HepG2 (cell line): ENCODE measurements at regions not wholly inside any gene's neighbourhood (a gene's known extent, or its start where the extent isn't known, plus 50 kb on each side); places are given as distances from the start of the nearest gene placed in this dataset.

Source experiments
- ATAC-seq: fragments of 200-7000 bp; cut with Tn5 transposase; 3 replicates; pipeline ENCODE4 v1.9.1; 2020; ENCODE audit warnings: mild to moderate bottlenecking, moderate library complexity
- BruUV-seq: library from RNA; stranded (reverse); fragments of 400-500 nt; replicated peaks from 2 replicates; lab custom pipeline; 2021; lab: Mats Ljungman, UMichigan
- CTCF ChIA-PET: fragments of 300-600 bp; formaldehyde crosslinking; extraction: SDS; loops from one replicate; lab custom pipeline; 2021; ENCODE audit warnings: low total read pairs, inconsistent platforms, low intra/inter-chr PET ratio; lab: Yijun Ruan, JAX
- POLR2A ChIA-PET: fragments of 350-600 bp; sonication (Branson Sonifier 250); formaldehyde crosslinking; loops from one replicate; lab custom pipeline; 2020; ENCODE audit warnings: antibody characterized with exemption, inconsistent platforms; lab: Yijun Ruan, JAX
- DNase-seq: peaks from one replicate; pipeline ENCODE4 v3.0.0-alpha.2; 2015; ENCODE audit warnings: low spot score
- FAIRE-seq: peaks from 3 replicates; lab custom pipeline; 2011; peaks lifted over from hg19 to GRCh38; lab: Jason Lieb, UNC
- H2AFZ ChIP-seq: one replicate; pipeline ENCODE4 v1.6.1; 2011; ENCODE audit warnings: low read length, inconsistent platforms
- H3K27ac ChIP-seq: fragments of 300-600 bp; 3 replicates; pipeline ENCODE4 v1.8.0; 2011; ENCODE audit warnings: mixed run types, mild to moderate bottlenecking, mixed read lengths, low read length, inconsistent platforms; ENCODE audit not compliant: insufficient read depth; ENCODE audit errors: extremely low read length
- H3K27me3 ChIP-seq, 2 experiments: fragments of 200-600 bp in 1 of 2; 2 replicates in 1 of 2; 3 replicates in 1 of 2; pipeline versions ENCODE4 v1.6.0 to v1.8.0; 2011; ENCODE audit warnings: low read length in 2 of 2, mild to moderate bottlenecking in 2 of 2, moderate library complexity in 2 of 2, inconsistent platforms in 1 of 2; ENCODE audit not compliant: insufficient read depth in 2 of 2, control insufficient read depth in 1 of 2
- H3K36me3 ChIP-seq, 2 experiments: fragments of 200-600 bp in 1 of 2; replicated peaks in 1 of 2; 2 replicates in 1 of 2; 3 replicates in 1 of 2; pipeline versions ENCODE4 v1.5.1 to v1.8.0; 2011; ENCODE audit warnings: low read length in 2 of 2, inconsistent platforms in 1 of 2; ENCODE audit not compliant: insufficient read depth in 2 of 2, control insufficient read depth in 1 of 2
- H3K4me1 ChIP-seq: 2 replicates; pipeline ENCODE4 v1.5.1; 2012; ENCODE audit warnings: low read length, inconsistent platforms; ENCODE audit not compliant: insufficient read depth
- H3K4me2 ChIP-seq: 2 replicates; pipeline ENCODE4 v1.6.0; 2011; ENCODE audit warnings: low read depth, low read length, inconsistent platforms
- H3K4me3 ChIP-seq, 3 experiments: fragments of 200-600 bp in 1 of 3; sonication (generic), shearing (Covaris generic) in 1 of 3; replicated peaks in 1 of 3; 2 replicates each; pipeline ENCODE4 v1.5.1; 2011 to 2016; ENCODE audit warnings: low read length in 3 of 3, inconsistent platforms in 2 of 3, low read depth in 2 of 3, mild to moderate bottlenecking in 2 of 3, control low read depth in 1 of 3, mixed read lengths in 1 of 3; ENCODE audit not compliant: insufficient read depth in 1 of 3
- H3K79me2 ChIP-seq: one replicate; pipeline ENCODE4 v1.6.1; 2011; ENCODE audit warnings: low read length, inconsistent platforms; ENCODE audit not compliant: insufficient read depth
- H3K9ac ChIP-seq: 2 replicates; pipeline ENCODE4 v1.6.0; 2011; ENCODE audit warnings: mild to moderate bottlenecking, low read depth, low read length, inconsistent platforms; ENCODE audit not compliant: insufficient read depth
- H3K9me3 ChIP-seq: 2 replicates; pipeline ENCODE4 v1.5.1; 2012; ENCODE audit warnings: mild to moderate bottlenecking, low read length
- H4K20me1 ChIP-seq: 2 replicates; pipeline ENCODE4 v1.6.0; 2011; ENCODE audit warnings: inconsistent platforms, mild to moderate bottlenecking, low read length, moderate library complexity; ENCODE audit not compliant: insufficient read depth
- EEA1 ChIP-seq: sonication (generic); formaldehyde crosslinking; IDR thresholded peaks from 2 replicates; pipeline ENCODE4 v1.5.1; 2020; ENCODE audit warnings: mild to moderate bottlenecking, missing genetic modification reagents, borderline replicate concordance
- GFI1 ChIP-seq: sonication (generic); formaldehyde crosslinking; IDR thresholded peaks from 2 replicates; pipeline ENCODE4 v1.5.0; 2020; ENCODE audit warnings: missing genetic modification reagents, mild to moderate bottlenecking, borderline replicate concordance
- HDAC1 ChIP-seq: sonication (generic); formaldehyde crosslinking; IDR thresholded peaks from 2 replicates; pipeline ENCODE4 v1.5.1; 2020; ENCODE audit warnings: mild to moderate bottlenecking, missing genetic modification reagents
- MNT ChIP-seq: fragments of 450-650 bp; IDR thresholded peaks from 2 replicates; pipeline ENCODE4 v1.6.1; 2016
- MXD1 ChIP-seq: sonication (generic); formaldehyde crosslinking; IDR thresholded peaks from 2 replicates; pipeline ENCODE4 v1.4.0; 2020; ENCODE audit warnings: mild to moderate bottlenecking, missing genetic modification reagents
- RFX1 ChIP-seq: fragments of 450-650 bp; IDR thresholded peaks from 2 replicates; pipeline ENCODE4 v1.6.1; 2017
- SIX4 ChIP-seq: sonication (generic); formaldehyde crosslinking; IDR thresholded peaks from 2 replicates; pipeline ENCODE4 v1.4.0; 2020; ENCODE audit warnings: missing genetic modification reagents
- ZNF20 ChIP-seq: sonication (generic); formaldehyde crosslinking; IDR thresholded peaks from 2 replicates; pipeline ENCODE4 v1.4.0; 2020; ENCODE audit warnings: mild to moderate bottlenecking, moderate library complexity, missing genetic modification reagents
- ZNF282 ChIP-seq: fragments of 450-650 bp; IDR thresholded peaks from 2 replicates; pipeline ENCODE4 v1.6.1; 2018; ENCODE audit not compliant: partially characterized antibody
- ZNF672 ChIP-seq: sonication (generic); formaldehyde crosslinking; IDR thresholded peaks from 2 replicates; pipeline ENCODE4 v1.8.1; 2022; ENCODE audit warnings: missing genetic modification reagents
- in situ Hi-C: cut with HindIII; loops from 2 replicates; pipeline ENCODE4 v1.10.0; 2017; ENCODE audit warnings: low pct_unique_long_range_greater_than_20kb; ENCODE audit not compliant: extremely low pct_ligation_motif_present
- intact Hi-C: fragments of 100-400 bp; cut with micrococcal nuclease; formaldehyde crosslinking; loops from one replicate; pipeline ENCODE4 v1.10.0; 2022; ENCODE audit not compliant: unreplicated experiment

GRCh38 chr2:160735696-160736095, 242.1 kb upstream of the RBMS1 start:
- in situ Hi-C loops: no loop called here
- TF ChIP-seq RFX1 (no peak), ZNF20 (CRISPR knock-in tag) (no peak), ZNF282 (no peak), GFI1 (CRISPR knock-in tag) (no peak), SIX4 (no peak), EEA1 (CRISPR knock-in tag) (no peak), ZNF672 (CRISPR knock-in tag) (no peak), MXD1 (CRISPR knock-in tag) (no peak), HDAC1 (CRISPR knock-in tag) (no peak), MNT (no peak)
- TF ChIP-seq, all 625 proteins: peak for 0
- Histone ChIP-seq H3K27ac (no peak overlapping the region), H4K20me1 (no peaks in the 10 kb centered on the region), H3K36me3 (no peaks in the 10 kb centered on the region), H3K4me3 (no peak overlapping the region), H3K27me3 (no peaks in the 10 kb centered on the region; a peak in 1 of 5 replicates), H3K4me1 (no peaks in the 10 kb centered on the region), H3K9ac (no peak overlapping the region), H3K79me2 (no peaks in the 10 kb centered on the region), H3K4me2 (no peak overlapping the region), H2AFZ (no peak overlapping the region), H3K9me3 (no peaks in the 10 kb centered on the region)
- ChIA-PET CTCF (no interaction called here), POLR2A (no interaction called here)
- no TSS peak for BruUV-seq
- ATAC-seq (no peak), FAIRE-seq (no peak), DNase-seq (no peak)
- intact Hi-C loops: no loop called here
